Smooth muscle cell (in vitro differentiated cells): ENCODE measurements at regions not wholly inside any gene's neighbourhood (a gene's known extent, or its start where the extent isn't known, plus 50 kb on each side); places are given as distances from the start of the nearest gene placed in this dataset.
"Not testable (repeated sequence)": the region's sequence is repeated elsewhere in the genome, so short reads cannot be mapped to it uniquely, and the experiment has no call there.

Experiments
- DNase-seq: peaks from one replicate; lab custom pipeline; 2025; ENCODE audit not compliant: unreplicated experiment; lab: John Stamatoyannopoulos, UW
- H2AFZ ChIP-seq: fragments of 200-600 bp; sonication (generic); 2 replicates; pipeline ENCODE4 v1.6.0; 2016; ENCODE audit warnings: antibody characterized with exemption, low read depth, mild to moderate bottlenecking
- H3F3A ChIP-seq: fragments of 200-600 bp; sonication (generic); 2 replicates; pipeline ENCODE4 v1.6.0; 2017; ENCODE audit warnings: antibody characterized with exemption, low read depth
- H3K27ac ChIP-seq: fragments of 200-600 bp; sonication (generic); 2 replicates; pipeline ENCODE4 v1.5.1; 2016; ENCODE audit warnings: low read depth, mild to moderate bottlenecking
- H3K27me3 ChIP-seq: fragments of 200-600 bp; sonication (generic); 2 replicates; pipeline ENCODE4 v1.6.1; 2016; ENCODE audit warnings: low read depth, mild to moderate bottlenecking
- H3K36me3 ChIP-seq: fragments of 200-600 bp; sonication (generic); 2 replicates; pipeline ENCODE4 v1.5.1; 2016; ENCODE audit warnings: low read depth
- H3K4me1 ChIP-seq: fragments of 200-600 bp; sonication (generic); 2 replicates; pipeline ENCODE4 v1.5.1; 2016; ENCODE audit warnings: low read depth
- H3K4me2 ChIP-seq: fragments of 200-600 bp; sonication (generic); 2 replicates; pipeline ENCODE4 v1.6.0; 2016; ENCODE audit warnings: mild to moderate bottlenecking
- H3K4me3 ChIP-seq: fragments of 200-600 bp; sonication (generic); 2 replicates; pipeline ENCODE4 v1.5.1; 2016; ENCODE audit warnings: mild to moderate bottlenecking
- H3K79me2 ChIP-seq: fragments of 200-600 bp; sonication (generic); 2 replicates; pipeline ENCODE4 v1.6.0; 2016; ENCODE audit warnings: low read depth, mild to moderate bottlenecking
- H3K9ac ChIP-seq: fragments of 200-600 bp; sonication (generic); 2 replicates; pipeline ENCODE4 v1.6.0; 2016; ENCODE audit warnings: low read depth
- H3K9me3 ChIP-seq: fragments of 200-600 bp; sonication (generic); replicated peaks from 2 replicates; pipeline ENCODE4 v1.5.1; 2016; ENCODE audit warnings: low read depth
- H4K20me1 ChIP-seq: fragments of 200-600 bp; sonication (generic); 2 replicates; pipeline ENCODE4 v1.6.0; 2016; ENCODE audit warnings: low read depth
- CTCF ChIP-seq: fragments of 200-600 bp; sonication (generic); IDR thresholded peaks from 2 replicates; pipeline ENCODE4 v1.5.1; 2017; ENCODE audit warnings: borderline replicate concordance, mild to moderate bottlenecking, antibody characterized with exemption; ENCODE audit not compliant: insufficient read depth, poor library complexity, severe bottlenecking
- WGBS: methylation state at CpG from one replicate; pipeline ENCODE4 v1.1.7; 2016; ENCODE audit warnings: low lambda C conversion rate; 5-methylcytosine and 5-hydroxymethylcytosine counted together

GRCh38 chr12:71385155-71385554 is 54.4 kb upstream of the LGR5 start:
- Histone ChIP-seq H3K9ac (no peak overlapping the region), H3K4me3 (no peak overlapping the region), H3F3A (no peaks in the 10 kb centered on the region), H3K36me3 (no peaks in the 10 kb centered on the region), H3K27me3 (no peaks in the 10 kb centered on the region), H3K4me2 (no peak overlapping the region), H3K79me2 (no peaks in the 10 kb centered on the region), H3K27ac (no peak overlapping the region), H3K9me3 (no peaks in the 10 kb centered on the region), H3K4me1 (no peaks in the 10 kb centered on the region), H2AFZ (no peak overlapping the region), H4K20me1 (no peaks in the 10 kb centered on the region)
- no peak for TF ChIP-seq CTCF
- WGBS, result 83% methylated on average over 1 of the region's 1 CpG
- DNase-seq, result no peak

- not testable (repeated sequence) for H3K4me3 ChIP-seq, H4K20me1 ChIP-seq, H3K9ac ChIP-seq, H3K27me3 ChIP-seq, H3K27ac ChIP-seq, DNase-seq, H3K4me2 ChIP-seq, H3K79me2 ChIP-seq, H3K4me1 ChIP-seq, H3F3A ChIP-seq, H2AFZ ChIP-seq, H3K36me3 ChIP-seq, H3K9me3 ChIP-seq
- 96% methylated on average over 41 of the region's 45 CpGs for WGBS
These were observed 62.8 kb upstream of the LGR5 start for GRCh38 chr12:71376711-71377355.

GRCh38 chr12:71371122-71371521 is 68.5 kb upstream of the LGR5 start:
- Histone ChIP-seq H3K36me3 (no peaks in the 10 kb centered on the region), H3K4me2 (no peak overlapping the region), H3K4me1 (no peaks in the 10 kb centered on the region), H4K20me1 (no peaks in the 10 kb centered on the region), H3K4me3 (no peak overlapping the region), H3F3A (no peaks in the 10 kb centered on the region), H2AFZ (no peak overlapping the region), H3K9me3 (no peaks in the 10 kb centered on the region), H3K9ac (no peak overlapping the region), H3K27ac (no peak overlapping the region), H3K79me2 (no peaks in the 10 kb centered on the region), H3K27me3 (no peaks in the 10 kb centered on the region)
- no peak for DNase-seq
- no peak for TF ChIP-seq CTCF
- 69% methylated on average over 2 of the region's 2 CpGs for WGBS

- Histone ChIP-seq H2AFZ (no peak overlapping the region), H3K9me3 (peaks cover 6% of the 10 kb centered on the region)
- no peak for TF ChIP-seq CTCF
These were observed 79.6 kb upstream of the LGR5 start for GRCh38 chr12:71360013-71360412.

More at GRCh38 chr12:71360013-71360412, 79.6 kb upstream of the LGR5 start:
- DNase-seq, result no peak
- no peak overlapping the region for H3K4me3 ChIP-seq
- H3K27ac ChIP-seq, result no peak overlapping the region
- no peaks in the 10 kb centered on the region for H3K4me1 ChIP-seq
- H4K20me1 ChIP-seq, result no peaks in the 10 kb centered on the region
- H3K9ac ChIP-seq, result no peak overlapping the region
- H3K4me2 ChIP-seq, result no peak overlapping the region
- no peaks in the 10 kb centered on the region for H3F3A ChIP-seq
- WGBS, result 90% methylated on average over 1 of the region's 1 CpG
- H3K79me2 ChIP-seq, result no peaks in the 10 kb centered on the region
- no peaks in the 10 kb centered on the region for H3K36me3 ChIP-seq
- no peaks in the 10 kb centered on the region for H3K27me3 ChIP-seq
